ENCODE measurements at regions not wholly inside any gene's neighbourhood (a gene's known extent, or its start where the extent isn't known, plus 50 kb on each side); places are given as distances from the start of the nearest gene placed in this dataset.

GRCh38 chr15:35630985-35631384, 85.0 kb upstream of the DPH6 start (continued):
- TF ChIP-seq PCBP1 (IDR thresholded peaks at IDR 0.05; ENCODE audit: borderline replicate concordance, low read depth, low read length) (no peak), ZNF788 (CRISPR knock-in tag; IDR thresholded peaks at IDR 0.05; ENCODE audit: borderline replicate concordance) (no peak), SNAPC4 (CRISPR knock-in tag; IDR thresholded peaks at IDR 0.05) (no peak)

- H3K4me3 ChIP-seq (replicated peaks in 1 of 3; ENCODE audit: insufficient read depth in 1 of 3, low read depth in 2 of 3, low read length in 3 of 3), result no peak overlapping the region
- no peak overlapping the region for H3K4me2 ChIP-seq (ENCODE audit: low read depth, low read length)
- ChIA-PET POLR2A (no interaction called here), CTCF (ENCODE audit: low intra/inter-chr PET ratio, low total read pairs) (no interaction called here)
- no peaks in the 10 kb centered on the region for H4K20me1 ChIP-seq (ENCODE audit: insufficient read depth, low read length)
- no peaks in the 10 kb centered on the region for H3K9me3 ChIP-seq (ENCODE audit: low read length)
- no peak overlapping the region for H3K9ac ChIP-seq (ENCODE audit: insufficient read depth, low read depth, low read length)
- FAIRE-seq (no peak), DNase-seq (ENCODE audit: low spot score) (no peak), ATAC-seq (no peak)
- no TSS peak for BruUV-seq (replicated peaks)
- no peak overlapping the region for H2AFZ ChIP-seq (ENCODE audit: low read length)
- H3K4me1 ChIP-seq (ENCODE audit: insufficient read depth, low read length), result no peaks in the 10 kb centered on the region
- no peak overlapping the region for H3K27ac ChIP-seq (ENCODE audit: extremely low read length, insufficient read depth, low read length)
- no peaks in the 10 kb centered on the region for H3K27me3 ChIP-seq (ENCODE audit: control insufficient read depth in 1 of 2, insufficient read depth in 2 of 2, low read length in 2 of 2)
- in situ Hi-C loops (cut with HindIII; ENCODE audit: extremely low pct_ligation_motif_present, low pct_unique_long_range_greater_than_20kb), result no loop called here
- no peaks in the 10 kb centered on the region for H3K36me3 ChIP-seq (replicated peaks in 1 of 2; ENCODE audit: control insufficient read depth in 1 of 2, insufficient read depth in 2 of 2, low read length in 2 of 2)
- no peaks in the 10 kb centered on the region for H3K79me2 ChIP-seq (ENCODE audit: insufficient read depth, low read length)
- intact Hi-C loops (cut with micrococcal nuclease; ENCODE audit: unreplicated experiment), result no loop called here
- TF ChIP-seq SUZ12 (IDR thresholded peaks at IDR 0.05; ENCODE audit: low read depth, low read length), result no peak
- 21% methylated on average over 3 of the region's 3 CpGs for WGBS (ENCODE audit: low lambda C conversion rate)
Measured at GRCh38 chr15:35633677-35634076, 87.7 kb upstream of the DPH6 start.

Data from HepG2 (cell line).